Esophagus muscularis mucosa (tissue), 4 donors: ENCODE measurements at regions not wholly inside any gene's neighbourhood (a gene's known extent, or its start where the extent isn't known, plus 50 kb on each side); places are given as distances from the start of the nearest gene placed in this dataset.

Experiments
- DNase-seq: peaks from one replicate; pipeline ENCODE4 v3.0.0-alpha.2; 2017; ENCODE audit errors: extremely low spot score
- H3K27ac ChIP-seq, 4 donors: fragments of 200-600 bp; sonication (generic); replicated peaks in 1 of 4; 1 replicate in 3 of 4; 2 replicates in 1 of 4; pipeline ENCODE4 v1.5.1; 2016 to 2019; ENCODE audit warnings: mild to moderate bottlenecking in 1 of 4
- H3K27me3 ChIP-seq, 4 donors: fragments of 200-600 bp; sonication (generic); one replicate each; pipeline versions ENCODE4 v1.5.1 to v1.6.0; 2016 to 2019
- H3K36me3 ChIP-seq, 4 donors: fragments of 200-600 bp; sonication (generic); one replicate each; pipeline ENCODE4 v1.5.1; 2016 to 2019
- H3K4me1 ChIP-seq, 4 donors: fragments of 200-600 bp; sonication (generic); one replicate each; pipeline ENCODE4 v1.5.1; 2016 to 2019
- H3K4me3 ChIP-seq, 4 donors: fragments of 200-600 bp; sonication (generic); 1 replicate in 2 of 4; 2 replicates in 2 of 4; pipeline ENCODE4 v1.5.1; 2016 to 2019; ENCODE audit warnings: mild to moderate bottlenecking in 4 of 4, moderate library complexity in 1 of 4
- H3K9me3 ChIP-seq, 4 donors: fragments of 200-600 bp; sonication (generic); 1 replicate in 3 of 4; 2 replicates in 1 of 4; pipeline ENCODE4 v1.5.1; 2016 to 2019
- EP300 ChIP-seq: sonication (generic); formaldehyde crosslinking; IDR thresholded peaks from one replicate; pipeline ENCODE4 v1.6.1; 2017; ENCODE audit warnings: antibody characterized with exemption
- POLR2A ChIP-seq: fragments of 450-650 bp; IDR thresholded peaks from one replicate; pipeline ENCODE4 v1.6.1; 2017; ENCODE audit warnings: antibody characterized with exemption, moderate library complexity, mild to moderate bottlenecking, low read depth
- POLR2AphosphoS5 ChIP-seq, 2 donors: sonication (generic); formaldehyde crosslinking; IDR thresholded peaks; one replicate each; pipeline ENCODE4 v1.6.1; 2017; ENCODE audit warnings: antibody characterized with exemption in 2 of 2
- WGBS: methylation state at CpG from one replicate; pipeline ENCODE4 v1.1.5; 2018; 5-methylcytosine and 5-hydroxymethylcytosine counted together
- intact Hi-C: fragments of 100-400 bp; cut with DNase I; formaldehyde crosslinking; loops from one replicate; pipeline ENCODE4 v1.15.1; 2023
- TF ChIP-seq, protein P1 (sequence below), 3 experiments: fragments of 200-600 bp in 2 of 3; fragments of 450-650 bp in 1 of 3; sonication (generic) in 2 of 3; IDR thresholded peaks; one replicate each; pipeline ENCODE4 v1.5.1; 2017 to 2019; ENCODE audit warnings: antibody characterized with exemption in 3 of 3, mild to moderate bottlenecking in 2 of 3, moderate library complexity in 1 of 3

DNA sequence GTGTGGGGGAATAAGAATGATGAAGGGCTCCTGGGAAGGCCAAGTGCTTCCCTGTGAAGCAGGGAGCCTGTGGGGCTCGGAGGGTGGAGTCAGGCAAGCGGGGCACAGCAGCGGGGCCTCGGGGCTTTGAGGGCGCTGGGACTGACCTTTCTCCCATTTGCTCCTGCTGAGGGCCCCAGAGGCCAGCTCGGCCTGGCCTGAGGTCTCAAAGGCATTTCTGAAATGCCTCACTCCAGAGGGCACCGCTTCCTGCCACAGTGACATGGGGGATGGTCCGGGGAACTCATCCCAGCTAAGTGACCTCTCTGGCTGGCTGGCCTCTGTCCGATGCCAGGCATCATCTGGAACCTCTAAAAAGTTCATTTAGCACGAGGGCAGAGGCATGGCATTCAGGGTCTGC is 98.8 kb upstream of the STX18 start:
- H3K36me3 ChIP-seq: no peaks in the 10 kb centered on the region
- H3K4me3 ChIP-seq: no peak overlapping the region
- H3K27me3 ChIP-seq: no peaks in the 10 kb centered on the region
- TF ChIP-seq POLR2AphosphoS5 (IDR thresholded peaks at IDR 0.05) (no peak), EP300 (no peak), POLR2A (no peak)
- TF ChIP-seq, protein P1, sequence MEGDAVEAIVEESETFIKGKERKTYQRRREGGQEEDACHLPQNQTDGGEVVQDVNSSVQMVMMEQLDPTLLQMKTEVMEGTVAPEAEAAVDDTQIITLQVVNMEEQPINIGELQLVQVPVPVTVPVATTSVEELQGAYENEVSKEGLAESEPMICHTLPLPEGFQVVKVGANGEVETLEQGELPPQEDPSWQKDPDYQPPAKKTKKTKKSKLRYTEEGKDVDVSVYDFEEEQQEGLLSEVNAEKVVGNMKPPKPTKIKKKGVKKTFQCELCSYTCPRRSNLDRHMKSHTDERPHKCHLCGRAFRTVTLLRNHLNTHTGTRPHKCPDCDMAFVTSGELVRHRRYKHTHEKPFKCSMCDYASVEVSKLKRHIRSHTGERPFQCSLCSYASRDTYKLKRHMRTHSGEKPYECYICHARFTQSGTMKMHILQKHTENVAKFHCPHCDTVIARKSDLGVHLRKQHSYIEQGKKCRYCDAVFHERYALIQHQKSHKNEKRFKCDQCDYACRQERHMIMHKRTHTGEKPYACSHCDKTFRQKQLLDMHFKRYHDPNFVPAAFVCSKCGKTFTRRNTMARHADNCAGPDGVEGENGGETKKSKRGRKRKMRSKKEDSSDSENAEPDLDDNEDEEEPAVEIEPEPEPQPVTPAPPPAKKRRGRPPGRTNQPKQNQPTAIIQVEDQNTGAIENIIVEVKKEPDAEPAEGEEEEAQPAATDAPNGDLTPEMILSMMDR (IDR thresholded peaks at IDR 0.05): no peak
- H3K27ac ChIP-seq: no peak overlapping the region
- intact Hi-C loops: no loop called here
- WGBS: 57% methylated on average over 9 of the region's 10 CpGs
- H3K4me1 ChIP-seq: no peaks in the 10 kb centered on the region
- no peaks in the 10 kb centered on the region for H3K9me3 ChIP-seq
- no peak for DNase-seq

DNA sequence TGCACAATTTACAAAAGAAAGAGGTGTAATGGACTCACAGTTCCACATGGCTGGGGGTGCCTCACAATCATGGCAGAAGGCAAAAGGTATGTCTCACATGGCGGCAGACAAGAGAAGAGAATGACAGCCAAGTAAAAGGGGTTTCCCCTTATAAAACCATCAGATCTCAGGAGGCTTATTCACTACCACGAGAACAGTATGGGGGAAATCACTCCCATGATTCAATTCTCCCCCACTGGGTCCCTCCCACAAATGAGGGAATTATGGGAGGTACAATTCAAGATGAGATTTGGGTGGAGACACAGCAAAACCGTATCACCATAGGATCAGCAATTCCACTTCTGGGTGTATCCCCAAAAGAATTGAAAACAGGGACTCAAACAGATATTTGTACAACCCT is 97.5 kb upstream of the STX18 start:
- intact Hi-C loops: no loop called here
- no peak for DNase-seq
- H3K4me3 ChIP-seq: no peak overlapping the region
- H3K27me3 ChIP-seq: no peaks in the 10 kb centered on the region
- no peaks in the 10 kb centered on the region for H3K36me3 ChIP-seq
- 81% methylated on average over 3 of the region's 3 CpGs for WGBS
- H3K9me3 ChIP-seq: no peaks in the 10 kb centered on the region
- TF ChIP-seq, protein P1 (IDR thresholded peaks at IDR 0.05): no peak
- TF ChIP-seq EP300: no peak
- no peak for TF ChIP-seq POLR2A
- no peak for TF ChIP-seq POLR2AphosphoS5 (IDR thresholded peaks at IDR 0.05)
- H3K4me1 ChIP-seq: no peaks in the 10 kb centered on the region
- no peak overlapping the region for H3K27ac ChIP-seq

DNA sequence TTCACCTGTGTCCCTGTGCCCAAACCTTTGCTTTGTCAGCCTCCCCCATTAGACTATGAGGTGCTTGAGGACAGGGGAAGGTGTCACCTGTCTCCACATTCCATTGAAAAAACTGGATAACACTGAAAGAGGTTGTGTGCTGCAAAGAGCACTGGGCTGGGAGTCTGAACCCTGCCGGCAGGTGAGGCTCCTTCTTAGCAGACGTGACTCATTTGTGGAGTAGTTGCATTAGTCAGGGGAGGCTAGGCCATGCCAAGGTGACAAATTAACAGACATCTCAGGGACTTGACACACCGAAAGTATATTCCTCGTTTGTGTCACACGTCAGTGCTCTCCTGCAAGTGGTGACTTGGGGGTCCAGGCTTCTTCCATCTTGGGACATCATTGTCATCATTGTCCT is 95.9 kb upstream of the STX18 start:
- Histone ChIP-seq H3K4me3 (no peak overlapping the region), H3K27ac (no peak overlapping the region), H3K4me1 (no peaks in the 10 kb centered on the region), H3K9me3 (no peaks in the 10 kb centered on the region), H3K27me3 (no peaks in the 10 kb centered on the region), H3K36me3 (no peaks in the 10 kb centered on the region)
- intact Hi-C loops: no loop called here
- no peak for DNase-seq
- no peak for TF ChIP-seq EP300
- no peak for TF ChIP-seq POLR2A
- TF ChIP-seq POLR2AphosphoS5 (IDR thresholded peaks at IDR 0.05): no peak
- TF ChIP-seq, protein P1 (IDR thresholded peaks at IDR 0.05): no peak
- WGBS: 94% methylated on average over 3 of the region's 5 CpGs

GRCh38 chr4:4633431-4633830 is 91.6 kb upstream of the STX18 start:
- 89% methylated on average over 3 of the region's 3 CpGs for WGBS
- H3K27ac ChIP-seq: no peak overlapping the region
- H3K4me1 ChIP-seq: no peaks in the 10 kb centered on the region
- H3K36me3 ChIP-seq: no peaks in the 10 kb centered on the region
- no peak for TF ChIP-seq POLR2A
- TF ChIP-seq, protein P1 (IDR thresholded peaks at IDR 0.05): no peak
- TF ChIP-seq POLR2AphosphoS5 (IDR thresholded peaks at IDR 0.05): no peak
- no peak for TF ChIP-seq EP300
- no peaks in the 10 kb centered on the region for H3K9me3 ChIP-seq
- DNase-seq: no peak
- intact Hi-C loops: no loop called here
- no peak overlapping the region for H3K4me3 ChIP-seq
- H3K27me3 ChIP-seq: no peaks in the 10 kb centered on the region

GRCh38 chr4:4631150-4631549 is 89.3 kb upstream of the STX18 start:
- H3K36me3 ChIP-seq: no peaks in the 10 kb centered on the region
- H3K9me3 ChIP-seq: no peaks in the 10 kb centered on the region
- H3K27ac ChIP-seq: no peak overlapping the region
- no peak overlapping the region for H3K4me3 ChIP-seq
- DNase-seq: no peak
- TF ChIP-seq POLR2AphosphoS5 (IDR thresholded peaks at IDR 0.05) (no peak), EP300 (no peak), POLR2A (no peak)
- TF ChIP-seq, protein P1 (IDR thresholded peaks at IDR 0.05): no peak
- no peaks in the 10 kb centered on the region for H3K27me3 ChIP-seq
- no peaks in the 10 kb centered on the region for H3K4me1 ChIP-seq
- intact Hi-C loops: no loop called here
